ENCODE measurements at regions not wholly inside any gene's neighbourhood (a gene's known extent, or its start where the extent isn't known, plus 50 kb on each side); places are given as distances from the start of the nearest gene placed in this dataset.
A peak's percentile ranks its signal among the peaks of the same experiment; 100 is the strongest.

DNA sequence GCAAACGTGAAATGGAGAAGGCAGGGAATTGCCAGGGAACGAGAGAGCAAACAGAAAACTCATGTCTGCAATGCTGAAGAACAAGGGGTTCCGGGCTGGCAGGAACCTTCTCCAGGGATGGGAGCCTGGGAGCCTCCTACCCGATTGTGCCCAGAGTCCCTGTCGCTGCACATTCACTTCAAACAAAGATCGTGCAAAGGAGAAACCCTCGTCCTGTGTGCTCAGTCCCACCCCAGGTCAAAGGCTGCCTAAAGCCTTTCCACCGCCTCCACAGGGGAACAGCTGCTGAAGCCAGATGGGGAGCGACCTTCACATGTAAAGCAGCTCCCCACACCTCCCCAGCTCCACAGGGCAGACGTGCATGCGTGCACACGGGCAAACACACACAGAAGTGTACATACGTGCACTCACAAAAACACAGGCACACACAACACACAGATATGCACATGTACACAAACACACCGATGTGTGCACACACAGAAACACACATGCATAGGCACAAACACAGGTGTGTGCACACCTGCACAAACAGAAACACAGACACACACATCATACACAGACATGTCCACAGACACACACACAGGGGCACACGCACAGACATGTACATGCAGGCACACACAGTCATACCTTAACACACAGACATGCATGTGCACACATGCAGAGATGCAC, 460.1 kb upstream of the SALL3 start:
- no peaks in the 10 kb centered on the region for H3K9me3 Mint-ChIP-seq
- DNase-seq (ENCODE audit: low read depth, low spot score) = no peak
- H3K27me3 Mint-ChIP-seq (ENCODE audit: low read depth) = no peaks in the 10 kb centered on the region
- TF ChIP-seq, protein P1, sequence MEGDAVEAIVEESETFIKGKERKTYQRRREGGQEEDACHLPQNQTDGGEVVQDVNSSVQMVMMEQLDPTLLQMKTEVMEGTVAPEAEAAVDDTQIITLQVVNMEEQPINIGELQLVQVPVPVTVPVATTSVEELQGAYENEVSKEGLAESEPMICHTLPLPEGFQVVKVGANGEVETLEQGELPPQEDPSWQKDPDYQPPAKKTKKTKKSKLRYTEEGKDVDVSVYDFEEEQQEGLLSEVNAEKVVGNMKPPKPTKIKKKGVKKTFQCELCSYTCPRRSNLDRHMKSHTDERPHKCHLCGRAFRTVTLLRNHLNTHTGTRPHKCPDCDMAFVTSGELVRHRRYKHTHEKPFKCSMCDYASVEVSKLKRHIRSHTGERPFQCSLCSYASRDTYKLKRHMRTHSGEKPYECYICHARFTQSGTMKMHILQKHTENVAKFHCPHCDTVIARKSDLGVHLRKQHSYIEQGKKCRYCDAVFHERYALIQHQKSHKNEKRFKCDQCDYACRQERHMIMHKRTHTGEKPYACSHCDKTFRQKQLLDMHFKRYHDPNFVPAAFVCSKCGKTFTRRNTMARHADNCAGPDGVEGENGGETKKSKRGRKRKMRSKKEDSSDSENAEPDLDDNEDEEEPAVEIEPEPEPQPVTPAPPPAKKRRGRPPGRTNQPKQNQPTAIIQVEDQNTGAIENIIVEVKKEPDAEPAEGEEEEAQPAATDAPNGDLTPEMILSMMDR (conservative IDR thresholded peaks at IDR 0.05) = no peak
- H3K27ac Mint-ChIP-seq (ENCODE audit: unreplicated experiment) = no peak overlapping the region
- no peaks in the 10 kb centered on the region for H3K36me3 Mint-ChIP-seq (ENCODE audit: low read depth)
- no peak overlapping the region for H3K4me3 Mint-ChIP-seq
- H3K4me1 Mint-ChIP-seq = peaks cover 8% of the 10 kb centered on the region

DNA sequence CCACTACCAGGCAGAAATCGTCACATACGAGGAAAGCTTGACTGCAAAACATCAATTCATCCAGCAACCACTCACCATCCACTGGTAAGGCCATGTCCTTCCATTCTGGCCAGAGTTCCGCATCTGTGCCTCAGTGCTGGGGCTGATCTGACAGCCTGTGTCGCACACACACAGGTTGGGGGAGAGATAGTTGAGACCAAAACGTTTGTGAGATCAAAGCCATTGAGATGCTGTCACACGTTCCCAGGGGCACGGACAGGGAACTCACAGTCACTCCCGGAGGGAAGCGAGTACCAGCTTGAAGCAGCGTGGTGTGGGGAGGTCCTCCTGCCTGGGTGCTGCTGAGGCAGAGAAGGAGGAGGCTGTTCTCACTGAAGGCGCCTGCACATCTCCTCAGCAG, 458.5 kb upstream of the SALL3 start:
- TF ChIP-seq, protein P1 (conservative IDR thresholded peaks at IDR 0.05) = no peak
- Mint-ChIP-seq H3K27me3 (ENCODE audit: low read depth) (no peaks in the 10 kb centered on the region), H3K27ac (ENCODE audit: unreplicated experiment) (no peak overlapping the region), H3K9me3 (no peaks in the 10 kb centered on the region), H3K4me1 (peaks cover 8% of the 10 kb centered on the region), H3K36me3 (ENCODE audit: low read depth) (no peaks in the 10 kb centered on the region), H3K4me3 (no peak overlapping the region)
- DNase-seq (ENCODE audit: low read depth, low spot score) = no peak

DNA sequence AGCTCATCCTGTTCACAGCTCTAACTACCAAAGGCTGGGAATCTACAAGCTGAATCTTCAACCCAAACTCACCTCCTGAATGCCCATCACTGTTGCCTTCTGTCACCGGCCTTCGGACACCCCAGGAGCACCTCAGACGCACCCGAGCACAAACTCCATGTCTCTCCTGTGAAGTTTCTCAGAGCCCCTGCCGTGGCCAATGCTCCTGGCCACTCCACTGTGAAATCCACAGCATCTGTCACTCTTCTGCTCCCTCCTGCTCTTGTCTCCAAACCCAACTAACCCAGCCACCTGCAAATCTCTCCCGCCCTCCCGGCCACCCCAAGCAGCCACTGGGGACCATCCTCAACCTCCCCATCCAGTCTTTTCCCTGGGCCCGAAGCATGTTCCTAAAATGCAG, 457.9 kb upstream of the SALL3 start:
- Mint-ChIP-seq H3K27ac (ENCODE audit: unreplicated experiment) (peak overlapping the region; percentile 35), H3K4me3 (no peak overlapping the region), H3K36me3 (ENCODE audit: low read depth) (no peaks in the 10 kb centered on the region), H3K4me1 (peaks cover 8% of the 10 kb centered on the region), H3K27me3 (ENCODE audit: low read depth) (no peaks in the 10 kb centered on the region), H3K9me3 (no peaks in the 10 kb centered on the region)
- TF ChIP-seq, protein P1 (conservative IDR thresholded peaks at IDR 0.05) = no peak
- DNase-seq (ENCODE audit: low read depth, low spot score) = no peak

DNA sequence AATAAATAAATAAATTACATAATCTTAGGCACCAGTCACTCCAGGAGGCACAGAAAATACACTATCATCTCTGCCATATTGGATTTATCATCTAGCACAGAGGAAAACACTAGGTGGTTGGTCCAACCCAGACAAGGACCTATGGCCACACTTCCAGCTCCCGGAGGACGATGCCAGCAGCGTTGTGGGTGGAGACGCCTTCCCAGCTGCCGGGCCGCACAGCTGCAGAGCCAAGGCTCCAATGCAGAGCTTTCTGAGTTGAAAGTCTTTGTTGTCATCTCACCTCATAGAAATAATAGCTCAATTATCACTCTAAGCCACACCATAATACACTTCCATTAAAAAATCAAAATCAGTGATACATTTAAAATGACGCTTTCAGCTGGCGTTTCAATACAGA, 457.1 kb upstream of the SALL3 start:
- Mint-ChIP-seq H3K4me1 (peaks cover 8% of the 10 kb centered on the region), H3K4me3 (no peak overlapping the region), H3K9me3 (no peaks in the 10 kb centered on the region), H3K36me3 (ENCODE audit: low read depth) (no peaks in the 10 kb centered on the region), H3K27me3 (ENCODE audit: low read depth) (no peaks in the 10 kb centered on the region), H3K27ac (ENCODE audit: unreplicated experiment) (no peak overlapping the region)
- TF ChIP-seq, protein P1 (conservative IDR thresholded peaks at IDR 0.05) = no peak
- DNase-seq (ENCODE audit: low read depth, low spot score) = no peak

DNA sequence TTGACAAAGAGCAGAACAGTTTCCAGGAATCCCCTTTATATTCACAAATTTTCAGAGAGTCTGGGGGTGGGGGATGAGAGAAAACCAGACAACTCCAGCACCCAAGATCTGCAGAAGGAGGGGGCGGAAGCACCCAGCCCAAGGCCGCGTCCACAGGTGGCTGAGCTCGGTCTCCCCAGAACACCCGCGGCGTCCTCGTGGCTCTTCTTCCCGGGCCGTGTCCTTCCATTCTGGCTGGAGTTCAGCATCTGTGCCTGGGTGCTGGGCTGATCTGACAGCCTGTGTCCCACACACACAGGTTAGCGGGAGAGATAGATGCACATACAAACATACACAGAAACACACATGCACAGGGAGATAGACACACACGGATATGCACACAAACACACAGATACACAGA, 455.8 kb upstream of the SALL3 start:
- peaks cover 18% of the 10 kb centered on the region for H3K4me1 Mint-ChIP-seq
- H3K27ac Mint-ChIP-seq (ENCODE audit: unreplicated experiment) = no peak overlapping the region
- H3K9me3 Mint-ChIP-seq = no peaks in the 10 kb centered on the region
- TF ChIP-seq, protein P1 (conservative IDR thresholded peaks at IDR 0.05) = no peak
- no peak overlapping the region for H3K4me3 Mint-ChIP-seq
- no peak for DNase-seq (ENCODE audit: low read depth, low spot score)
- no peaks in the 10 kb centered on the region for H3K27me3 Mint-ChIP-seq (ENCODE audit: low read depth)
- no peaks in the 10 kb centered on the region for H3K36me3 Mint-ChIP-seq (ENCODE audit: low read depth)

All from neural crest cell (in vitro differentiated cells).